OCI-LY1 (cell line): ENCODE measurements at regions not wholly inside any gene's neighbourhood (a gene's known extent, or its start where the extent isn't known, plus 50 kb on each side); places are given as distances from the start of the nearest gene placed in this dataset.

Experiments
- CTCF ChIP-seq: fragments of 200-600 bp; sonication (generic), shearing (Covaris generic); IDR thresholded peaks from 2 replicates; pipeline ENCODE4 v1.5.1; 2017; ENCODE audit warnings: mild to moderate bottlenecking, antibody characterized with exemption, low read length, moderate library complexity, mixed read lengths
- EZH2 ChIP-seq: fragments of 200-600 bp; sonication (generic), shearing (Covaris generic); IDR thresholded peaks from 2 replicates; pipeline ENCODE4 v1.8.0; 2017; ENCODE audit warnings: borderline replicate concordance, mixed run types, mild to moderate bottlenecking, antibody characterized with exemption, low read length, moderate library complexity, mixed read lengths

GRCh38 chr3:177740254-177740653 is 543.0 kb upstream of the TBL1XR1 start:
- TF ChIP-seq EZH2 (no peak), CTCF (no peak)
